ENCODE measurements at regions not wholly inside any gene's neighbourhood (a gene's known extent, or its start where the extent isn't known, plus 50 kb on each side); places are given as distances from the start of the nearest gene placed in this dataset.

- TF ChIP-seq CTCF (IDR thresholded peaks at IDR 0.05) (no peak), POLR2A (IDR thresholded peaks at IDR 0.05) (no peak), EP300 (IDR thresholded peaks at IDR 0.05) (no peak)
Observed at GRCh38 chr6:166839569-166839968, 116.8 kb downstream of the RNASET2 start.

Data from tibial nerve (tissue), 4 donors.